ENCODE measurements at regions not wholly inside any gene's neighbourhood (a gene's known extent, or its start where the extent isn't known, plus 50 kb on each side); places are given as distances from the start of the nearest gene placed in this dataset.

- no peak for DNase-seq
Observed at GRCh38 chr2:38450509-38450908, 73.4 kb upstream of the ATL2 start.

- no peak for DNase-seq
Observed at GRCh38 chr2:38448692-38449410, 71.8 kb upstream of the ATL2 start.

GRCh38 chr2:38446906-38447561 is 70.0 kb upstream of the ATL2 start:
- no peak for DNase-seq

- peak in 1 of 51 donors; percentile 14 for DNase-seq
Observed at GRCh38 chr2:38446418-38446817, 69.3 kb upstream of the ATL2 start.

GRCh38 chr2:38444247-38444646 is 67.2 kb upstream of the ATL2 start:
- DNase-seq = peak in 2 of 51 donors; percentile 22 to 25

- peak in 5 of 51 donors; percentile 2 to 25 (median 6) for DNase-seq
Observed at GRCh38 chr2:38442643-38443541, 65.8 kb upstream of the ATL2 start.

GRCh38 chr2:38441346-38441745 is 64.3 kb upstream of the ATL2 start:
- no peak for DNase-seq

- DNase-seq = no peak
Observed at GRCh38 chr2:38440655-38441054, 63.6 kb upstream of the ATL2 start.

- DNase-seq = no peak
Observed at GRCh38 chr2:38439863-38440262, 62.8 kb upstream of the ATL2 start.

- DNase-seq = no peak
Observed at GRCh38 chr2:38438883-38439612, 62.0 kb upstream of the ATL2 start.

- no peak for DNase-seq
Observed at GRCh38 chr2:38438133-38438882, 61.2 kb upstream of the ATL2 start.

GRCh38 chr2:38436227-38436664 is 59.2 kb upstream of the ATL2 start:
- no peak for DNase-seq

GRCh38 chr2:38435775-38436174 is 58.7 kb upstream of the ATL2 start:
- no peak for DNase-seq

- no peak for DNase-seq
Observed at GRCh38 chr2:38434595-38434994, 57.5 kb upstream of the ATL2 start.

- no peak for DNase-seq
Observed at GRCh38 chr2:38433607-38433975, 56.5 kb upstream of the ATL2 start.

- no peak for DNase-seq
Observed at GRCh38 chr2:38432820-38433606, 55.9 kb upstream of the ATL2 start.

- DNase-seq = no peak
Observed at GRCh38 chr2:38430597-38431207, 53.6 kb upstream of the ATL2 start.

- no peak for DNase-seq
Observed at GRCh38 chr2:38430196-38430595, 53.1 kb upstream of the ATL2 start.

- DNase-seq = no peak
Observed at GRCh38 chr2:38427936-38428335, 50.9 kb upstream of the ATL2 start.
